GM12864 (cell line): ENCODE measurements at regions not wholly inside any gene's neighbourhood (a gene's known extent, or its start where the extent isn't known, plus 50 kb on each side); places are given as distances from the start of the nearest gene placed in this dataset.

Experiments
- DNase-seq: peaks from one replicate; pipeline ENCODE4 v3.0.0-alpha.2; 2011; ENCODE audit warnings: low read depth
- H3K4me3 ChIP-seq: 2 replicates; pipeline ENCODE4 v1.5.1; 2011; ENCODE audit warnings: mild to moderate bottlenecking, low read depth, low read length, control low read depth
- TF ChIP-seq, protein P1 (sequence below): IDR thresholded peaks from 2 replicates; pipeline ENCODE4 v1.5.1; 2011; ENCODE audit warnings: low read depth, mild to moderate bottlenecking, moderate library complexity, low read length, control low read depth, inconsistent platforms; ENCODE audit errors: missing control alignments

DNA sequence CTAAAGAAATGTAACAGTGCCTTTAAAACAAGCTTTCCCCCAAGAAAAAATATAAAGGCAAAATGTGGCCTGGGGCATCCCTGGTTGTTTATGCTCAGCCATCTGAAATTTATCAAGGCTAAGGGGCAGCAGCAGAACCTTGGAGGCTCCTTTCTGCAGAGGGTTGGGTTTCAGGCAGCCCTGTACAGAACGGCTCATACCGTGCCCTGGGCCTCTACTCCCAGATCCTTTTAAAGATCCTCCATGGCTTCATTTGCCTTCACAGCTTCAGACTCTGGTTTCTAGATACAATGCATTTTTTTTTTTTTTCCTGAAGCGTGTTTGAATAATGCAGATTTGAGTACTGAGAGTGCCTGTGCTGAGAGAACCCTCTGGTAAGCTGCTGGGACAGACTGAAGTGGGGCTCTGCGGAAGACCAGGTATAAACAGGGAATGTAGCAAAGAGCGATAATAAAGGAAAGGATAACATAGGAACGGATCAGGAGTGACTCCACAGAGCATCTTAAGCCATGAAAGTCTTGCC is 172.7 kb downstream of the DIRAS2 start:
- H3K4me3 ChIP-seq: no peak overlapping the region
- TF ChIP-seq, protein P1, sequence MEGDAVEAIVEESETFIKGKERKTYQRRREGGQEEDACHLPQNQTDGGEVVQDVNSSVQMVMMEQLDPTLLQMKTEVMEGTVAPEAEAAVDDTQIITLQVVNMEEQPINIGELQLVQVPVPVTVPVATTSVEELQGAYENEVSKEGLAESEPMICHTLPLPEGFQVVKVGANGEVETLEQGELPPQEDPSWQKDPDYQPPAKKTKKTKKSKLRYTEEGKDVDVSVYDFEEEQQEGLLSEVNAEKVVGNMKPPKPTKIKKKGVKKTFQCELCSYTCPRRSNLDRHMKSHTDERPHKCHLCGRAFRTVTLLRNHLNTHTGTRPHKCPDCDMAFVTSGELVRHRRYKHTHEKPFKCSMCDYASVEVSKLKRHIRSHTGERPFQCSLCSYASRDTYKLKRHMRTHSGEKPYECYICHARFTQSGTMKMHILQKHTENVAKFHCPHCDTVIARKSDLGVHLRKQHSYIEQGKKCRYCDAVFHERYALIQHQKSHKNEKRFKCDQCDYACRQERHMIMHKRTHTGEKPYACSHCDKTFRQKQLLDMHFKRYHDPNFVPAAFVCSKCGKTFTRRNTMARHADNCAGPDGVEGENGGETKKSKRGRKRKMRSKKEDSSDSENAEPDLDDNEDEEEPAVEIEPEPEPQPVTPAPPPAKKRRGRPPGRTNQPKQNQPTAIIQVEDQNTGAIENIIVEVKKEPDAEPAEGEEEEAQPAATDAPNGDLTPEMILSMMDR: no peak
- no peak for DNase-seq

GRCh38 chr9:90476058-90476457 is 166.6 kb downstream of the DIRAS2 start:
- no peak for DNase-seq
- TF ChIP-seq, protein P1: no peak
- H3K4me3 ChIP-seq: no peak overlapping the region

DNA sequence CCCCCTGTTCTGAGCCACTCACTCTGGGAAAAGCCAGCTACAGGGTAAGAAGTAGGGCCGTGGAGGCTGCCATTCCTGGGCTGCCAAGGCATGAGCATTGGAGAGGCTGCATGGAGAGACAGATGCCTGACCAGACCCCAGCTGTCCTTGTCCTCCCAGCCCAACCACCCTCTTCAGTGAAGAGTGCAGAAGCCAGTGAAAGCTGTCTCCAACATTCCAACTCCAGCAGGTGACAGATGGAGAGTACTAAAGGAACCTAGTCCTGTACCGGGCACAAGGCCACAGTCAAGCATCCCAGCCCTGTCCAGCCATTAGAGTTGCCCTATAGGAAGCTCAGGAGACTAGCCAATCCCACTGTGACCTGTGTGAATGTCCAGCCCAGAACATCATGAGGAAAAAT is 165.1 kb downstream of the DIRAS2 start:
- DNase-seq: no peak
- TF ChIP-seq, protein P1: no peak
- H3K4me3 ChIP-seq: no peak overlapping the region

- no peak for DNase-seq
- no peak overlapping the region for H3K4me3 ChIP-seq
- TF ChIP-seq, protein P1: no peak
Measured at GRCh38 chr9:90478821-90479220, 163.8 kb downstream of the DIRAS2 start.

DNA sequence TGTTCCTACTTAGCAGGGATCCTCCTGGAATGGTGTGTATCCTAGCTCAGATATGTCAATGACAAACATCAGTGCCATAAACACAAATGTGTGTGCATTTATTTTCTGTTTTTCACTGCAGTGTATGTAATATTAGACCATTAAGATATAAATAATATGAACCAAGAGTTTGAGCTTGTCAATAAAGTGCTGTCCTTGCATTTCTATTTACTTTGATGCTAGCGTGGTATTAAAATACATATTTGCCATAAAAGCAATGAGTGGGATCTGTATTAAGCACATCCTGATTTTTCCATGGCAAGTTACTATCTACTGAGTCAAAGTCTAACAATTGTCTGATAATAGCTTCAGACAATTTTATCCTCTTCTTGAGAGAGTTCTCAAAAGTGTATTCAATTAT is 157.6 kb downstream of the DIRAS2 start:
- H3K4me3 ChIP-seq: no peak overlapping the region
- DNase-seq: no peak
- TF ChIP-seq, protein P1: no peak

- DNase-seq: no peak
- no peak overlapping the region for H3K4me3 ChIP-seq
- TF ChIP-seq, protein P1: no peak
Measured at GRCh38 chr9:90489066-90489465, 153.6 kb downstream of the DIRAS2 start.

DNA sequence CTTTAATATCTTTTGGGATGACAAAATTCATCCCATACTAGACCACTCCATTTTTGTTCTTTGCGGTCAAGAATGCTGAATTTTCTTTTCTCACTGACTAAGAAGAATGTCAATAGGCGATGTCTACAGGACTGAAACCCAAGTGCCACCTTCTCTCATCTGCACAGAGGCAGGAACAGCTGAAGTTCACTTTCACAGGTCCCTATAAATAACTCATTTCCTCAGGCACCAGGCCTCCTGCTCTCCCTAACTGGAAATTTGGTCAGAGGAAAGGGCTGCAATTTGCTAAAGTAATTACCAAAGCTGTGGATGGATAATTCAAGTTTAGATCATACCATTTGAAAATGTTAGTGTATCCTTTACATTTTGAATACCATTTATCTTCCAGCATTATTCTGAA is 142.9 kb downstream of the DIRAS2 start:
- H3K4me3 ChIP-seq: no peak overlapping the region
- TF ChIP-seq, protein P1: no peak
- DNase-seq: no peak
